Activated naive CD4-positive, alpha-beta T cell (primary cell): ENCODE measurements at regions not wholly inside any gene's neighbourhood (a gene's known extent, or its start where the extent isn't known, plus 50 kb on each side); places are given as distances from the start of the nearest gene placed in this dataset.
"Not testable (repeated sequence)": the region's sequence is repeated elsewhere in the genome, so short reads cannot be mapped to it uniquely, and the experiment has no call there.

Experiments used
- DNase-seq, 4 experiments: peaks; one replicate each; lab custom pipeline; 2025; lab: John Stamatoyannopoulos, UW

DNA sequence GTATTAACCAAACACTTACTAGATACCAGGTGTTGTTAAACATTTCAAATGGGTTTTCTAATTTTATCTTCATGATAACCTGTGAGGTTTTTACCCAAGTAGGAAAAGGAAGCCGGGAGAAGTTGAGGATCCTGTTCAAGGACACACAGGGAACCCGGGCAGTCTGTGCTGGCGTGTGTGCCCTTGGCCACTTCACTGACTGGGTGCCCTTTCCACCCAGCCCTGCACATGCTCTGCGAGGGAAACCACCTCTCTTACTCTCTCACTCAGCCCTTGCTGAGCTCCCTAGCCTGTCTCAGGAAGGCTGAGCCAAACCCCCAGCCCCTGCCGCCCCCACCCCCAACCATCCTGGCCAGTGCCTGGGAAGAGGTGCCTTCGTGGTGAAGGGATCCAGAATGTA is 51.8 kb downstream of the TEX44 start:
- DNase-seq, result no peak

DNA sequence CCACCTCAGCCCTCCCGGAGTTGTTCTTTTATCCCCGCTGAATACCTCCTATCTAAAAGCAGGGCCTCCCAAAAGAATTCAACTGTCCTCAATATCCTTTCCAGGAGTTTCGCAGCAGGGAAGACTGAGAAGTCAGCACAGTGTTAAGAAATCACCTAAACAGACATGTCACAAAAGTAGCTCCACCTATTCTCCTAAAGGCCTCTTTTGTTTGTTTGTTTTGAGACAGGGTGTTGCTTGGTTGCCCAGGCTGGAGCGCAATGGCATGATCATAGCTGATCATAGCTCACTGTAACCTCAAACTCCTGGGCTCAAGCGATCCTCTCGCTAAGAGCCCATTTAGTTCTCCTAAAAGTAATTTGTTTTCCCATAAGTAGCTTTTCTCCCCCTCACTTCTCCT is 53.8 kb downstream of the TEX44 start:
- DNase-seq, result no peak

DNA sequence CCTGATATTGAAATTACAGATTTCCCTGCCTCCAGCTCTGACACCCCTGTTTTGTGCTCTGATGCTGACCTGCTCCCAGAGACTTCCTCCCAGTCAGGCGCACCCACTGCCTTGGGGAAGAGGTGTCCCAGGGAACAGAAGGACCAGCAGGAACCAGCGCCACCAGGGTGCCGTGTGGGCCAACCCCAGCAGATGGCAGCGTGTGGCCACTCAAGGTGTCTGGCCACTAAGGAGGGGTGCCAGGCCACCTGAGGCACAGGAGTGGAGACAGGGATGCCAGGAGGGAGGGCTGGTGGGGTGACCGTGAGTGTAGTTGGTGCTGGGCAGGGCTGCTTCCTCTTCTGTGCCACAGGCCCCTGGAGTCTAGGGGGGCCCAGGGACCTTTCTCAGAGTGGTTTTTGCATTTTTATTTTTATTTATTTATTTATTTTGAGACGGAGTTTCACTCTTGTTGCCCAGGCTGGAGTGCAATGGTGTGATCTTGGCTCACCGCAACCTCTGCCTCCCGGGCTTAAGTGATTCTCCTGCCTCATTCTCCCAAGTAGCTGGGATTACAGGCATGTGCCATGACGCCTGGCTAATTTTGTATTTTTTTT is 56.0 kb downstream of the TEX44 start:
- peak in 3 of 4 experiments; percentile 15 to 39 (median 25) for DNase-seq

DNA sequence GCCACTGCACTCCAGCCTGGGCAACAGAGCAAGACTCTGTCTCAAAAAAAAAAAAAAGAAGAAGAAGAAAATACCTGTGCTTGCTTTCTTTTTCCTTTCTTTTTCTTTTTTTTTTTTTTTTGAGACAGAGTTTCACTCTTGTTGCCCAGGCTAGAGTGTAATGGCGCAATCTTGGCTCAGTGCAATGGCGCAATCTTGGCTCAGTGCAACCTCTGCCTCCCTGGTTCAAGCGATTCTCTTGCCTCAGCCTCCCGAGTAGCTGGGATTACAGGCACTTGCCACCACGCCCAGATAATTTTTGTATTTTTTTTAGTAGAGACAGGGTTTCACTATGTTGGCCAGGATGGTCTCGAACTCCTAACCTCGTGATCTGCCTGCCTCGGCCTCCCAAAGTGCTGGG is 56.8 kb upstream of the PTMA start:
- not testable (repeated sequence) for DNase-seq

DNA sequence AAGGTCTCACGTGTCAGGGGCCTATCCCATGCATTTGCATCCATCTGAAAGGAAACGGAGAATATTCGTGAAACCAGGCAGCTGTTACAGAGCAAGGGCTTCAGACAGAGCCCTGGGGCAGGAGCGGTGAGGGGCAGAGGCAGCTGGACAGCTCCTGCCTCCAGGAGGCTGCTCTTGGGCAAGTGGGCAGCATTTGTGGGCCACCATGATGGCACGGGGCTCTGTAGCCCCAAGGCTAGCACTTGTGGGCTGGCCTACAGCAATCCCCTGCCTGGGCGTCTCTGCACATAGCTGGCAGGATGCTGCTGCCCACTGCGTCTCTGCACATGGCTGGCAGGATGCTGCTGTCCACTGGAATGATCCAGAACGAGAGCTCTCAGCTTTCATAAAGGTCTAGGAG is 52.8 kb upstream of the PTMA start:
- no peak for DNase-seq

DNA sequence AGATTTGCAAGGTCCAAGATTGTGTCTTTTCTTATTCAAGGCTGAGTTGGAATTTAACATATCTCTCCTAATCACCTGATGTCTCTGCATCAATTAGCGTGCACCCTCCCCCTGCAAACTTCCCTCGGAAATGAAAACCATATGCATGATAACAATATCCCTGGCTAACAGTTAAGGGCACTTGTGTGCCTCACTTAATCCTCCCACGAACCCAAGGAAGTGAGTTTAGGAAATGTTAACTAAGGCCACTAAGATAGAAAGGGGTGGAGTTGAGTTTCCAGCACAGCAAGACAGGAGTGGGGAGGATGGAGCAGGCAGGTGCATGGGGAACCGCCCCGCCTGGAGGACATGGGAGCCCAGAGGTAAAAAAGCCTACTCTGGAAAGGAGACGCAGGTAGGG is 52.4 kb upstream of the PTMA start:
- no peak for DNase-seq
